ENCODE measurements at regions not wholly inside any gene's neighbourhood (a gene's known extent, or its start where the extent isn't known, plus 50 kb on each side); places are given as distances from the start of the nearest gene placed in this dataset.

GRCh38 chr4:136311774-136312173 is 1220.5 kb downstream of the PCDH18 start:
- TF ChIP-seq CTCF (IDR thresholded peaks at IDR 0.05) (no peak), POLR2A (IDR thresholded peaks at IDR 0.05) (no peak)
